Activated CD8-positive, alpha-beta memory T cell treated with anti-CD3 and anti-CD28 coated beads, Interleukin-2, amount 50 U/mL, for 4 hours (primary cell): ENCODE measurements at regions not wholly inside any gene's neighbourhood (a gene's known extent, or its start where the extent isn't known, plus 50 kb on each side); places are given as distances from the start of the nearest gene placed in this dataset.

Experiments used
- DNase-seq: peaks from one replicate; pipeline ENCODE4 v3.0.0-alpha.2; 2020

- no peak for DNase-seq
Observed at GRCh38 chr21:25118648-25119047, 488.6 kb downstream of the MRPL39 start.

GRCh38 chr21:25115021-25115420 lies 492.3 kb downstream of the MRPL39 start:
- DNase-seq = no peak

DNA sequence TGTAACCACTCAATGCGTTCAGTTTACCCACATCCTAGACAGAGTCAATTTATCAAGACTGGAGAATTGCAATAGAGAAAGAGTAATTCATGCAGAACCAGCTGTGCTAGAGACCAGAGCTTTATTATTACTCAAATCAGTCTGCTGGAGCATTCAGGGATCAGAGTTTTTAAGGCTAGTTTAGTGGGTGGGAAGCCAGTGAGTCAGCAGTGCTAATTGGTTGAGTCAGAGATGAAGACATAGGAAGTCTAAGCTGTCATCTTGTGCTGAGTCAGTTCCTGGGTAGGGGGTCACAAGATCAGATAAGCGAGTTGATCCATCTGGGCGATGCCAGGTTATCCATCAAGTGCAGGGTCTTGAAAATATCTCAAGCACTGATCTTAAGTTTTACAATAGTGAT lies 499.6 kb downstream of the MRPL39 start:
- DNase-seq = no peak

DNA sequence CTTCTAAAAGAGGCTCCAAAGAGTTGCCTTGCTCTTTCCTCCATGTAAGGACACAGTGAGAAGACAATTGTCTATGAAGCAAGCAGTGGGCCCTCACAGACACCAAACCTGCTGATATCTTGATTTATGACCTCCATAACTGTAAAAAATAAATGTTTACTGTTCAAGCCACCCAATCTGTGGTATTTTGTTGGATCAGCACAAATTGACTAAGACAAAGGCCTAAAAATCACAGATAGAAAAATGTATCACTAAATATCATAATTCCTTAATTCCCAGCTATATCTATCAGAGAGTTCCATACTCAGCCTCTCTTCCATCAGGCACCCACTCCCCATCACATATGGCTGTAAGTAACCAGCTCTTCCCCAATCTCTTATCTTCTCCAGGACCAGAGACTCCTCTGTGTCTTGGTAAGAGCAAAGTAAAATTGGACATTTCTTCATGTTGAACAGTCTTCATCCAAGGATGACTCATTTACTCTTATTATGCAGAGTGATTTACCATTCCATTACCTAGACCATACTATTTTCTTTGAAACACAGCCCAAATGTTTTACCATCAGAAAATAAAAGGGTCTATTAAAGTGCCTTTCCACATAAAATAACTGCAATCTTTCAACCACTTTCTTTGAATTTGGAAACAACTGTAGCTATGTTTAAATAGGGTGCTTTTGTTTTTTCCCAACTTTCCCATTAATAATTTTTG lies 503.6 kb downstream of the MRPL39 start:
- no peak for DNase-seq

DNA sequence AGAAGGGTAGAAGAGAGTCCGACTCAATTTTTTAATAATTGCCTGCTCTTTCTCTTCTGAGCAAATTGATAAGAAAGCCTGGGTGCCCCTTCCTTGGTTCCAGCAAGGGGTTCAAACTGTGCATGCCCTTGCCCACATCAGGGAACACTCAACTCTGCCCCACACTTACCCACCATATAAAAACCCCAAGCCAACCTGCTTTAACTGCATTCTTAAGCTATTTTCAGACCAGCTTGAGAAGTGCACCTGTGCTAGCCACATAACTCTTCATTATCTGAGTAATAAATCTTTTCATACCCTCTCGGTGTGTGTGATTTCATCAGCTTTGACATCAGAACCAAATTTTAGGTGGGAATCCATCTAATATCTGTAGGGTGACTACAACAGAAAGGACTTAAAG lies 509.6 kb downstream of the MRPL39 start:
- no peak for DNase-seq

GRCh38 chr21:25094695-25095094 lies 512.6 kb downstream of the MRPL39 start:
- DNase-seq = no peak

DNA sequence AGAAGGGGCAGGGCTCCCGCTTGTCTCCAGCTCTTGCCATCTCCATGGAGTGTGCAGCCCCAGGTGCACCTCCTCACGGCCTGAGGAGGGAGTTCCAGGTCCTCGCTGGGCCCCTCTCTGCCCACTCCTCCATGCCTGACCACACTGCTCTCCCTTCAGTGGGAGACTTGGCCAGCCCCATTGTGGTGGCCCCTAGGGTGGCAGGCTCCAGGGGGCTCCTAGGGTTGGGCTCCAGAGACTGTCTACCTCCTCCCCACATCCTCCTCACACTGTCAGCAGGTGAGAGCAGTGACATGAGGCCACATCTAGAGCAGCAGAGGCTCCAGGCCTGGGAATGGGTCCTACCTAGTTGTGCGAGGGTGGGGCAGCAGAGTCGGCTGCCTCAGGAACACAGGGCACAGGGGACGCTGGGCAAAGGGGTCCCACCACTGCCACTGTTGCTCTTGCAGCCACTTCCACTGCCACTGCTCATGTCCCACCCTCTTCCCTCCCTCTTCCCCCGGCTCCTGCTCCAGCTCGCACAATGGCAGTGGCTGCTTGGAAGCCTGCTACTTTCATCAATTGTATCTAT lies 514.8 kb downstream of the MRPL39 start:
- DNase-seq = no peak

GRCh38 chr21:25081096-25081495 lies 526.2 kb downstream of the MRPL39 start:
- no peak for DNase-seq

GRCh38 chr21:25080661-25081060 lies 526.6 kb downstream of the MRPL39 start:
- no peak for DNase-seq

GRCh38 chr21:25080141-25080540 lies 527.1 kb downstream of the MRPL39 start:
- DNase-seq = no peak

- no peak for DNase-seq
Observed at GRCh38 chr21:25079053-25079452, 528.2 kb downstream of the MRPL39 start.

DNA sequence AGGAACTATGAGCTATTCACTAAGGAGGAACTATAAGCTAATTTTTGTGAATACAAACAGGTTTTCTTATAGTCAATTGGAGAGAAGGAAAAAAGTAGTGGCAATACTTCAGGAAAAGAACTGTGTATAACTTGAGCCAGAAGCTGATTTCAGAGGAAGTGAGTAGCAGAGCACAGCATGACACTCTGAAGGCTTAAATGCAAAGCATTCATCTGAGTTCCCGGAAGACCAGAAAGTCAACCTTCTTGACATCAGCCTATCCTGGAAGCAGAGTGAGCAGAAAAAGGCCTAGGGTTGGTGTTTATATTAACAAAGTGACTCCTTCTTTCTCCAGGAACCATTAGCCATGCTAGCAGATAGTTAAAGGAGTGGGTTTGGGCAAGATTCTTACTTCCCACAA lies 545.2 kb downstream of the MRPL39 start:
- DNase-seq = no peak

GRCh38 chr21:25054689-25055088 lies 552.6 kb downstream of the MRPL39 start:
- no peak for DNase-seq

- DNase-seq = no peak
Observed at GRCh38 chr21:25039461-25040380, 567.6 kb downstream of the MRPL39 start.

DNA sequence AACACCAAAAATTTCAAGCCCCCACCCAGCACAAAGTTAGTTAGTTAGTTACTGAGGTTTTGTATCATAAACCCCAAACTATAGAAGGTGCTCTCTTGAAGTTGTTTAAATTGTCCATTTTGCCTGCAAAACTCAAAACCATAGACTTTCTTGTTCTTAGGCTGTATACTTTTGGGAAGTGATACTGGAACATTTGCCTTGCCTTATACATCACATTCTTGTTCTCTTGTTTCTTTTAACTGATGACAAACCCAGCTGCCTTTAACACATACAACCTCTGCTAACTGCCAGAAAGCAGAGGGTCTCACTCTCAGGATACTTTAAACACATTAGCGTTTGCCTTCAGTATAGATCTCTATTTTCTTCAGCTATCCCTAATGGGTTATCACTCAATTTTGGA lies 570.5 kb downstream of the MRPL39 start:
- DNase-seq = no peak

DNA sequence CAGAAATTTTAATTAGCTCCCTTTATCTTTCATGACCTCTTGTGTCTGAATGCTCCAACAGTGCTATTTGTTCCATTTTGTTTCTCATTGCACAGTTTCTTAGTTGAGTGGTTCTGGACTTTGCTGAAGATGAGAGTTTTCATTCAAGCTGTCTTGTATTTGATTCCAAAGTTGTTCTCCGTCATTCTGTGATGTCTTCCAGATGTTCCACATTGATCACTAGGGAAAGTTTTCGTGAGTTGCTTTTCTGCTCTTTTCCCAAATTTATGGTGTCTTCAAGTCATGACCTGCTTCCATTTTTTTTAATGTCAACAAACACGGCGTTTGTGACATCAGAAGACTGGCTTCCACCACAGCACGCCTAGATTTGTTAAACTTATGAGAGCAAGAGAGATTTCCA lies 575.5 kb downstream of the MRPL39 start:
- no peak for DNase-seq

GRCh38 chr21:25029580-25029979 lies 577.7 kb downstream of the MRPL39 start:
- DNase-seq = no peak

DNA sequence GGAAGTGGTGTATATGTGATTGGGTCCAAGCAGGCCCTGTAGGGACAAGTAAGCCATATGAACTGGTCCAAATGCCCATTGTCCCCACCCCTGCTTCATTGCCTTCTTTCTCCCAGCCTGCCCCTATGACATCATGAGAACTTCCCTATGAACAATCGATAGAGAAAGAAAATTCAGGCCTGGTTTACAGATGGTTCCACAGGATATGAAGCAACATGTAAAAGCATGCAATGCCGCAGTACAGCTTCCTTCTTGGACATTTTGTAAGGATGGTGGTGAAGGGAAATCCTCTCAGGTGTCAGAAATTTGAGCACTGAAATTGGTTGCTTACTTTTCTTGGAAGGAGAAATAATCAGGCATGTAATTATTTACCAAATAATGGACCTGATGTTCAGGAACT lies 581.7 kb downstream of the MRPL39 start:
- no peak for DNase-seq

DNA sequence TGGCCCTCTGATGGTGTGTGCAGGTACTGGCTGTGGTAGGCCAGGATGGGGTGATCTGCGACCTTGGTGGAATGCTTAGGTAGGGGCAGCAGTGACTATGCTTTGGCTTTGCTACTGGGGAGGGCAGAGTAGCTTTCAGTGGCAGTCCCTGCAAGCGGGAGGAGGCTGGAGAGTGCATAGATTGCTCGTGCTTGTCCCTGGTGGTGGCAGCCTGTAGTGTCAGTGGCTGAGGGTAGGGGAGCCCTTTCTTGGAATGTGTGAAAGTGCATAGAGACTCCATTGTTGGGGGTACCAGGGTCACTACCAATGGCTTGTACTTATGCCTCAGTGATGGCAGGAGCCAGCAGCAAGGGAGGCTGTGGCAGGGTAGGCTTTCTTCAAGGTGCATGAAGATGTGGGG lies 582.6 kb downstream of the MRPL39 start:
- no peak for DNase-seq

- no peak for DNase-seq
Observed at GRCh38 chr21:25005388-25005787, 601.9 kb downstream of the MRPL39 start.

GRCh38 chr21:25002676-25003075 lies 604.6 kb downstream of the MRPL39 start:
- no peak for DNase-seq

- DNase-seq = no peak
Observed at GRCh38 chr21:24995216-24995615, 612.1 kb downstream of the MRPL39 start.

- no peak for DNase-seq
Observed at GRCh38 chr21:24994717-24995116, 612.6 kb downstream of the MRPL39 start.

DNA sequence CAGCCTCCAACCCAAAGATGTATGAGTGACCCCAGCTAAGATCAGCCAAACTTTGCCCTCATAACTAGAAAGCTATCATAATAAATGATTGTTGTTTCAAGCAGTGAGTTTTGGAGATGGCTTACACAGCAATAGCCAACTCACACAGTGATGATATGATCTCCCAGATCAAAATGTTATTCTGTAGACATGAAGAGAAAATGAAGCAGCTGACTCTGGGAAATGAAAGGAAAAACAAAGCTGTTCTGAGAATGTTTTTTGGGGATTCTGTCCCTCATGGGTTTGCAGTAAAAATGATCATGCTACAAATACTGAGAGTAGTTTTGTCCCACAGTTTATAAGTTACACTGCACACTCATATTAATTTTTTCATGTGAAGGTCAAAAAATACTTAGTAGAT lies 617.8 kb downstream of the MRPL39 start:
- no peak for DNase-seq
